ENCODE measurements at regions not wholly inside any gene's neighbourhood (a gene's known extent, or its start where the extent isn't known, plus 50 kb on each side); places are given as distances from the start of the nearest gene placed in this dataset.

GRCh38 chr2:236653863-236654262 is 84.2 kb downstream of the ACKR3 start:
- TF ChIP-seq, protein P1, sequence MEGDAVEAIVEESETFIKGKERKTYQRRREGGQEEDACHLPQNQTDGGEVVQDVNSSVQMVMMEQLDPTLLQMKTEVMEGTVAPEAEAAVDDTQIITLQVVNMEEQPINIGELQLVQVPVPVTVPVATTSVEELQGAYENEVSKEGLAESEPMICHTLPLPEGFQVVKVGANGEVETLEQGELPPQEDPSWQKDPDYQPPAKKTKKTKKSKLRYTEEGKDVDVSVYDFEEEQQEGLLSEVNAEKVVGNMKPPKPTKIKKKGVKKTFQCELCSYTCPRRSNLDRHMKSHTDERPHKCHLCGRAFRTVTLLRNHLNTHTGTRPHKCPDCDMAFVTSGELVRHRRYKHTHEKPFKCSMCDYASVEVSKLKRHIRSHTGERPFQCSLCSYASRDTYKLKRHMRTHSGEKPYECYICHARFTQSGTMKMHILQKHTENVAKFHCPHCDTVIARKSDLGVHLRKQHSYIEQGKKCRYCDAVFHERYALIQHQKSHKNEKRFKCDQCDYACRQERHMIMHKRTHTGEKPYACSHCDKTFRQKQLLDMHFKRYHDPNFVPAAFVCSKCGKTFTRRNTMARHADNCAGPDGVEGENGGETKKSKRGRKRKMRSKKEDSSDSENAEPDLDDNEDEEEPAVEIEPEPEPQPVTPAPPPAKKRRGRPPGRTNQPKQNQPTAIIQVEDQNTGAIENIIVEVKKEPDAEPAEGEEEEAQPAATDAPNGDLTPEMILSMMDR (conservative IDR thresholded peaks at IDR 0.05 in 1 of 2, IDR thresholded peaks at IDR 0.05 in 1 of 2; ENCODE audit: low read depth in 1 of 2, low read length in 2 of 2) = no peak
- no peak for TF ChIP-seq EZH2 (IDR thresholded peaks at IDR 0.05; ENCODE audit: low read length, missing control alignments)

Data from fibroblast of lung (primary cell).